ENCODE measurements at regions not wholly inside any gene's neighbourhood (a gene's known extent, or its start where the extent isn't known, plus 50 kb on each side); places are given as distances from the start of the nearest gene placed in this dataset.

DNA sequence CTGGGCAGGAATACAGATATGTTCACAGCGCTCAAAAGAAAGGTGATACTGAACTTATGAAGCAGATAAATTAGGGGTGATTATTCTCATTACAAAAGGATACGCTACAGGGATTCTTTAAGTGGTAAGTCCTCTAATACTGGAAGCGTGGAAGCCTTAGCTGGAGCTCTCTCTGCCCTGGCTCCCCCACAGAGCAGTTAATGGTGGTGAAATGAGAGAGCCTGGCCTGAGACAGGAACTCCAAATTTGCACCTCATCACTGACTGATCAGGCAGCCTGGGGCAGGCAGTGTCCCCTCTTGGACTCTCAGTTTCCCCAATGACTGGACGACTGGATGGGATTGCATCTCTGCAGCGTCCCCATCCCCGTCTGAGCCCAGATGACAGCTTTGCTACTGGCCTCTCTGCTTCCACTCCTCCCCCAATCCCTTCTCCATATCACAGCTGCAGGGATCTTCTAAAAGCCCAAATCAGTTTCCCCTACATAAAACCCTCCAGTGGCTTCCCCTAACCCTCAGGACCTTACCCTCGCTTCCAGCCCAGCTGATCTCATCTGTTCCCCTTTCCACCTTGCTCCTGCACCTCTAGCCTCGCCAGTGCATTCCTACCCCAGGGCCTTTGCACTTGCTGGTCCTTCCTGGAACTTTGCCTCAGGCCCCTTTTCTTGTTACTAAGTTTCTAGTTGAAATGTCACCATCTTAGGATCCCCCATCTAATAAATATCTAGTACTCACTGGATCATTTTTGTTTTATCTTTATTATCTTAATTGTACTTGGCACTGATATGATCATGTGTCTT, 171.7 kb upstream of the LHX5 start:
- H3K27me3 Mint-ChIP-seq = peaks cover 88% of the 10 kb centered on the region
- no peaks in the 10 kb centered on the region for H3K36me3 Mint-ChIP-seq (ENCODE audit: low read depth)
- no peaks in the 10 kb centered on the region for H3K9me3 Mint-ChIP-seq
- ChIA-PET POLR2A (no interaction called here), CTCF (no interaction called here)
- H3K27ac Mint-ChIP-seq = no peak overlapping the region
- DNase-seq (no peak), ATAC-seq (ENCODE audit: poor library complexity) (no peak)
- no peaks in the 10 kb centered on the region for H3K4me1 ChIP-seq (ENCODE audit: insufficient read depth, low read length)
- H3K27ac ChIP-seq (ENCODE audit: low read depth in 1 of 2, low read length in 2 of 2) = no peak overlapping the region
- peaks cover 17 to 36% of the 10 kb centered on the region in 2 experiments for H3K27me3 ChIP-seq (ENCODE audit: control insufficient read depth in 1 of 2, insufficient read depth in 2 of 2, low read length in 2 of 2)
- TF ChIP-seq CTCF (IDR thresholded peaks at IDR 0.05) = no peak
- no peaks in the 10 kb centered on the region for H3K4me1 Mint-ChIP-seq (ENCODE audit: low read depth)
- H3K9me3 ChIP-seq (ENCODE audit: control insufficient read depth in 1 of 2, insufficient read depth in 1 of 2, low read length in 2 of 2) = no peaks in the 10 kb centered on the region
- H3K4me3 ChIP-seq (ENCODE audit: low read length) = no peak overlapping the region
- no peaks in the 10 kb centered on the region for H3K36me3 ChIP-seq (ENCODE audit: insufficient read depth, low read length)
- intact Hi-C loops (cut with DNase I, micrococcal nuclease) = no loop called here
- H3K4me3 Mint-ChIP-seq = no peak overlapping the region

GRCh38 chr12:113642672-113643071, 171.0 kb upstream of the LHX5 start:
- H3K9me3 ChIP-seq (ENCODE audit: control insufficient read depth in 1 of 2, insufficient read depth in 1 of 2, low read length in 2 of 2) = no peaks in the 10 kb centered on the region
- peaks cover 17 to 36% of the 10 kb centered on the region in 2 experiments for H3K27me3 ChIP-seq (ENCODE audit: control insufficient read depth in 1 of 2, insufficient read depth in 2 of 2, low read length in 2 of 2)
- DNase-seq (no peak), ATAC-seq (ENCODE audit: poor library complexity) (no peak)
- CTCF ChIA-PET = no interaction called here
- H3K4me3 ChIP-seq (ENCODE audit: low read length) = no peak overlapping the region
- intact Hi-C loops (cut with DNase I, micrococcal nuclease) = no loop called here
- Mint-ChIP-seq H3K27me3 (peaks cover 82% of the 10 kb centered on the region), H3K4me1 (ENCODE audit: low read depth) (no peaks in the 10 kb centered on the region), H3K4me3 (no peak overlapping the region), H3K27ac (no peak overlapping the region), H3K36me3 (ENCODE audit: low read depth) (no peaks in the 10 kb centered on the region), H3K9me3 (no peaks in the 10 kb centered on the region)
- no peak overlapping the region for H3K27ac ChIP-seq (ENCODE audit: low read depth in 1 of 2, low read length in 2 of 2)
- H3K4me1 ChIP-seq (ENCODE audit: insufficient read depth, low read length) = no peaks in the 10 kb centered on the region
- no peaks in the 10 kb centered on the region for H3K36me3 ChIP-seq (ENCODE audit: insufficient read depth, low read length)
- POLR2A ChIA-PET = no interaction called here
- TF ChIP-seq CTCF (IDR thresholded peaks at IDR 0.05) = no peak

DNA sequence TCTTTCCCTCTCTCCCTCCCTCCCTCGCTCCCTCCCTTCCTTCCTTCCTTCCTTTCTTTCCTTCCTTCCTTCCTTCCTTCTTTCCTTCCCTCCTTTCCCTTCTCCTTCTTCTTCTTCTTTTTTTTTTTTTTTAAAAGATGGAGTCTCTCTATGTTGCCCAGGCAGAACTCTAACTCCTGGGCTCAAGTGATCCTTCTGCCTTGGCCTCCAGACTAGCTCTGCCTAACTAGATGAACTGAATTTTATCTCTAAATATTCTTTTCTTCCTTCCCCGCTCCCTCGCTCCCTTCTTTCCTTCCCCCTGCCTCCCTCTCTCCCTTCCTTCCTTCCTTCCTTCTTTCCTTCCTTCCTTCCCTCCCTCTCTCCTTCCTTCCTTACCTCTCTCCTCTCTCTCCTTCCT, 170.5 kb upstream of the LHX5 start:
- Histone ChIP-seq H3K9me3 (ENCODE audit: control insufficient read depth in 1 of 2, insufficient read depth in 1 of 2, low read length in 2 of 2) (no peaks in the 10 kb centered on the region), H3K36me3 (ENCODE audit: insufficient read depth, low read length) (no peaks in the 10 kb centered on the region), H3K27me3 (ENCODE audit: control insufficient read depth in 1 of 2, insufficient read depth in 2 of 2, low read length in 2 of 2) (peaks cover 17 to 36% of the 10 kb centered on the region in 2 experiments), H3K27ac (ENCODE audit: low read depth in 1 of 2, low read length in 2 of 2) (no peak overlapping the region), H3K4me3 (ENCODE audit: low read length) (no peak overlapping the region), H3K4me1 (ENCODE audit: insufficient read depth, low read length) (no peaks in the 10 kb centered on the region)
- no peak for TF ChIP-seq CTCF (IDR thresholded peaks at IDR 0.05)
- ChIA-PET POLR2A (no interaction called here), CTCF (no interaction called here)
- no peak for DNase-seq
- H3K4me3 Mint-ChIP-seq = no peak overlapping the region
- no peak for ATAC-seq (ENCODE audit: poor library complexity)
- intact Hi-C loops (cut with DNase I, micrococcal nuclease) = no loop called here
- H3K27ac Mint-ChIP-seq = no peak overlapping the region
- H3K9me3 Mint-ChIP-seq = no peaks in the 10 kb centered on the region
- no peaks in the 10 kb centered on the region for H3K4me1 Mint-ChIP-seq (ENCODE audit: low read depth)
- H3K27me3 Mint-ChIP-seq = peaks cover 82% of the 10 kb centered on the region
- H3K36me3 Mint-ChIP-seq (ENCODE audit: low read depth) = no peaks in the 10 kb centered on the region
